SK-N-SH treated with all-trans-retinoic acid at 6 μM for 48 hours (cell line): ENCODE measurements at regions not wholly inside any gene's neighbourhood (a gene's known extent, or its start where the extent isn't known, plus 50 kb on each side); places are given as distances from the start of the nearest gene placed in this dataset.

ENCODE experiments used
- ARNTL ChIP-seq: fragments of 450-650 bp; formaldehyde crosslinking; IDR thresholded peaks from 2 replicates; pipeline ENCODE4 v1.5.0; 2020; ENCODE audit warnings: low read depth, mild to moderate bottlenecking, moderate library complexity, borderline replicate concordance
- BACH2 ChIP-seq: fragments of 250-450 bp; sonication (Bioruptor Pico); IDR thresholded peaks from 2 replicates; pipeline ENCODE4 v1.9.0; 2021; ENCODE audit warnings: mild to moderate bottlenecking, borderline replicate concordance
- CREB5 ChIP-seq: fragments of 250-450 bp; sonication (Bioruptor Pico); IDR thresholded peaks from 2 replicates; pipeline ENCODE4 v1.5.1; 2020; ENCODE audit warnings: low read depth, mild to moderate bottlenecking, moderate library complexity
- GLIS3 ChIP-seq: fragments of 250-450 bp; sonication (Bioruptor Pico); IDR thresholded peaks from 2 replicates; pipeline ENCODE4 v1.5.0; 2020; ENCODE audit warnings: mild to moderate bottlenecking, moderate library complexity
- PPARA ChIP-seq: fragments of 250-450 bp; sonication (Bioruptor Pico); IDR thresholded peaks from 2 replicates; pipeline ENCODE4 v1.5.0; 2020; ENCODE audit warnings: mild to moderate bottlenecking, borderline replicate concordance
- TOX ChIP-seq: fragments of 250-450 bp; sonication (Bioruptor Pico); IDR thresholded peaks from 2 replicates; pipeline ENCODE4 v1.8.0; 2021; ENCODE audit warnings: mild to moderate bottlenecking, moderate library complexity, borderline replicate concordance
- ZC3H10 ChIP-seq: fragments of 250-450 bp; sonication (Bioruptor Pico); IDR thresholded peaks from 2 replicates; pipeline ENCODE4 v1.5.1; 2021; ENCODE audit warnings: mild to moderate bottlenecking, moderate library complexity
- ZFP3 ChIP-seq: fragments of 250-450 bp; sonication (Bioruptor Pico); IDR thresholded peaks from 2 replicates; pipeline ENCODE4 v1.5.0; 2020; ENCODE audit warnings: mild to moderate bottlenecking, moderate library complexity
- ZNF8 ChIP-seq: fragments of 450-650 bp; formaldehyde crosslinking; IDR thresholded peaks from 2 replicates; pipeline ENCODE4 v1.5.0; 2020; ENCODE audit warnings: mild to moderate bottlenecking, moderate library complexity
- TF ChIP-seq, protein P1 (sequence below): fragments of 250-450 bp; sonication (Bioruptor Pico); IDR thresholded peaks from 2 replicates; pipeline ENCODE4 v1.8.0; 2020; ENCODE audit warnings: mild to moderate bottlenecking, moderate library complexity, borderline replicate concordance
- TF ChIP-seq, protein P2 (sequence below): fragments of 250-450 bp; sonication (Bioruptor Pico); IDR thresholded peaks from 2 replicates; pipeline ENCODE4 v1.5.1; 2021; ENCODE audit warnings: mild to moderate bottlenecking, moderate library complexity

- TF ChIP-seq CREB5 (CRISPR knock-in tag) (no peak), GLIS3 (no peak), BACH2 (CRISPR knock-in tag) (no peak), ZC3H10 (CRISPR knock-in tag) (no peak), PPARA (CRISPR knock-in tag) (no peak), ZFP3 (no peak), ZNF8 (CRISPR knock-in tag) (no peak), TOX (CRISPR knock-in tag) (no peak), ARNTL (no peak)
- TF ChIP-seq, protein P1, sequence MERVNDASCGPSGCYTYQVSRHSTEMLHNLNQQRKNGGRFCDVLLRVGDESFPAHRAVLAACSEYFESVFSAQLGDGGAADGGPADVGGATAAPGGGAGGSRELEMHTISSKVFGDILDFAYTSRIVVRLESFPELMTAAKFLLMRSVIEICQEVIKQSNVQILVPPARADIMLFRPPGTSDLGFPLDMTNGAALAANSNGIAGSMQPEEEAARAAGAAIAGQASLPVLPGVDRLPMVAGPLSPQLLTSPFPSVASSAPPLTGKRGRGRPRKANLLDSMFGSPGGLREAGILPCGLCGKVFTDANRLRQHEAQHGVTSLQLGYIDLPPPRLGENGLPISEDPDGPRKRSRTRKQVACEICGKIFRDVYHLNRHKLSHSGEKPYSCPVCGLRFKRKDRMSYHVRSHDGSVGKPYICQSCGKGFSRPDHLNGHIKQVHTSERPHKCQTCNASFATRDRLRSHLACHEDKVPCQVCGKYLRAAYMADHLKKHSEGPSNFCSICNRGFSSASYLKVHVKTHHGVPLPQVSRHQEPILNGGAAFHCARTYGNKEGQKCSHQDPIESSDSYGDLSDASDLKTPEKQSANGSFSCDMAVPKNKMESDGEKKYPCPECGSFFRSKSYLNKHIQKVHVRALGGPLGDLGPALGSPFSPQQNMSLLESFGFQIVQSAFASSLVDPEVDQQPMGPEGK (CRISPR knock-in tag), result no peak
- TF ChIP-seq, protein P2, sequence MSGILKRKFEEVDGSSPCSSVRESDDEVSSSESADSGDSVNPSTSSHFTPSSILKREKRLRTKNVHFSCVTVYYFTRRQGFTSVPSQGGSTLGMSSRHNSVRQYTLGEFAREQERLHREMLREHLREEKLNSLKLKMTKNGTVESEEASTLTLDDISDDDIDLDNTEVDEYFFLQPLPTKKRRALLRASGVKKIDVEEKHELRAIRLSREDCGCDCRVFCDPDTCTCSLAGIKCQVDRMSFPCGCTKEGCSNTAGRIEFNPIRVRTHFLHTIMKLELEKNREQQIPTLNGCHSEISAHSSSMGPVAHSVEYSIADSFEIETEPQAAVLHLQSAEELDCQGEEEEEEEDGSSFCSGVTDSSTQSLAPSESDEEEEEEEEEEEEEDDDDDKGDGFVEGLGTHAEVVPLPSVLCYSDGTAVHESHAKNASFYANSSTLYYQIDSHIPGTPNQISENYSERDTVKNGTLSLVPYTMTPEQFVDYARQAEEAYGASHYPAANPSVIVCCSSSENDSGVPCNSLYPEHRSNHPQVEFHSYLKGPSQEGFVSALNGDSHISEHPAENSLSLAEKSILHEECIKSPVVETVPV (CRISPR knock-in tag), result no peak
These were observed 231.3 kb upstream of the CELF4 start for GRCh38 chr18:37796823-37797349.
